ENCODE measurements at regions not wholly inside any gene's neighbourhood (a gene's known extent, or its start where the extent isn't known, plus 50 kb on each side); places are given as distances from the start of the nearest gene placed in this dataset.

DNA sequence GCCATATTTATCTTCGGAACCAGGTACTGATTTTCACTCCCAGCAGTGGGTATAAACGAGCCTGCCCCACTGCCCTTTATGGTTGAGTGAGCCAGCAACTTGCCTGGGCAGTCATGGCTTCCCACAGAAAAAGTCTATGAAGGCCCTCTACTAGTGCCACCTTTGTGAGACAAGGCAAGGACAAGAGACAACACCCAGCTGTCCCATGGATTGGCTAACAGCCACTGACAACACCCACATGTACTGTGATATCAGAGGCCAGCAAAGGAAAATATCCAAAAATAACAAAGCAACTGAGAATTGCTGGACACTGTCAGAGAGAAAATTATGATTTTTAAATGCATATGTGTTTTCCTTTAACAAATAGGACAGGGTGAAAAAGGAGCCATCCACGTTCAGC lies 248.4 kb upstream of the TTC29 start:
- Histone ChIP-seq H3K27ac (ENCODE audit: low read depth, low read length) (no peak overlapping the region), H3K18ac (ENCODE audit: extremely low read depth, low read length) (no peak overlapping the region), H4K20me1 (replicated peaks in 1 of 2; ENCODE audit: control insufficient read depth in 1 of 2, insufficient read depth in 2 of 2, low read length in 2 of 2) (no peaks in the 10 kb centered on the region), H2BK20ac (ENCODE audit: low read length) (no peak overlapping the region), H3K4ac (replicated peaks; ENCODE audit: insufficient read length, low read depth, low read length) (no peak overlapping the region), H3K4me1 (replicated peaks in 1 of 4; ENCODE audit: control insufficient read depth in 3 of 4, insufficient read depth in 4 of 4, low read length in 3 of 4) (peaks cover 0 to 9% (median 0%) of the 10 kb centered on the region in 4 experiments; a peak in 2 of 7 replicates), H2AK5ac (ENCODE audit: low read depth, low read length) (no peak overlapping the region), H2BK15ac (ENCODE audit: low read length) (no peak overlapping the region), H2BK5ac (ENCODE audit: low read depth, low read length) (no peak overlapping the region), H3K9ac (replicated peaks in 1 of 4; ENCODE audit: extremely low read depth in 1 of 4, low read depth in 3 of 4, low read length in 3 of 4) (no peak overlapping the region), H3K79me2 (ENCODE audit: control insufficient read depth in 1 of 2, insufficient read depth in 2 of 2, low read length in 2 of 2) (no peaks in the 10 kb centered on the region), H4K5ac (ENCODE audit: insufficient read length, low read depth, low read length) (no peak overlapping the region), H4K8ac (ENCODE audit: extremely low read depth, insufficient read depth, low read length) (no peak overlapping the region), H4K91ac (replicated peaks; ENCODE audit: insufficient read length, low read length) (no peak overlapping the region), H3K4me2 (ENCODE audit: insufficient read depth in 1 of 2, low read depth in 2 of 2, low read length in 2 of 2) (no peak overlapping the region), H3K27me3 (replicated peaks in 1 of 4; ENCODE audit: control insufficient read depth in 3 of 4, extremely low read depth in 1 of 4, insufficient read depth in 3 of 4, low read length in 3 of 4) (no peaks in the 10 kb centered on the region), H3K14ac (ENCODE audit: insufficient read length) (no peak overlapping the region), H2BK12ac (ENCODE audit: low read depth, low read length) (no peak overlapping the region), H2AFZ (ENCODE audit: low read length) (no peak overlapping the region), H3K79me1 (ENCODE audit: low read depth, low read length) (no peaks in the 10 kb centered on the region), H3K9me3 (ENCODE audit: insufficient read depth in 2 of 2, low read depth in 1 of 2, low read length in 1 of 2) (no peaks in the 10 kb centered on the region), H3K23me2 (ENCODE audit: low read depth, low read length) (no peaks in the 10 kb centered on the region), H3K4me3 (ENCODE audit: extremely low read depth in 1 of 4, insufficient read depth in 2 of 4, low read depth in 3 of 4, low read length in 4 of 4) (no peak overlapping the region), H2BK120ac (replicated peaks; ENCODE audit: low read depth, low read length) (no peak overlapping the region), H3K23ac (ENCODE audit: insufficient read length) (no peak overlapping the region), H3K36me3 (ENCODE audit: control insufficient read depth in 2 of 4, insufficient read depth in 4 of 4, low read length in 3 of 4) (no peaks in the 10 kb centered on the region), H3K56ac (replicated peaks; ENCODE audit: insufficient read length, low read depth, low read length) (no peak overlapping the region)
- WGBS, 2 experiments (ENCODE audit: extremely low coverage in 1 of 2, insufficient coverage in 1 of 2, insufficient read length in 1 of 2, insufficient replicate concordance in 2 of 2, low coverage in 1 of 2, low lambda C conversion rate in 2 of 2, missing lambda C conversion rate in 1 of 2), result 98% methylated on average over 3 of the region's 3 CpGs; no CpG with 5 or more reads in 1 of the 2 experiments
- POLR2A ChIA-PET (ENCODE audit: partially characterized antibody), result no interaction called here
- FAIRE-seq, result no peak
- TF ChIP-seq, protein P1, sequence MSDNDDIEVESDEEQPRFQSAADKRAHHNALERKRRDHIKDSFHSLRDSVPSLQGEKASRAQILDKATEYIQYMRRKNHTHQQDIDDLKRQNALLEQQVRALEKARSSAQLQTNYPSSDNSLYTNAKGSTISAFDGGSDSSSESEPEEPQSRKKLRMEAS (IDR thresholded peaks at IDR 0.05), result no peak
- TF ChIP-seq ASH2L (IDR thresholded peaks at IDR 0.05; ENCODE audit: low read length) (no peak), FOSL1 (IDR thresholded peaks at IDR 0.05; ENCODE audit: insufficient read depth, low read depth, low read length) (no peak), TBP (IDR thresholded peaks at IDR 0.05; ENCODE audit: low read depth, low read length) (no peak), TCF12 (IDR thresholded peaks at IDR 0.05; ENCODE audit: low read depth, low read length) (no peak), CBX5 (IDR thresholded peaks at IDR 0.05; ENCODE audit: low read depth, low read length) (no peak), CEBPB (IDR thresholded peaks at IDR 0.05; ENCODE audit: low read depth, low read length) (no peak)
- DNase-seq (ENCODE audit: low read depth in 1 of 2, low spot score in 2 of 2), result no peak
- CTCF ChIA-PET (ENCODE audit: partially characterized antibody), result interaction anchor here (1.2 to 1.3 kb wide), 2 partner anchors 83 to 325 kb away, joined by 4 read pairs; no protein-coding TSS in a partner anchor
